HEK293 (cell line): ENCODE measurements at regions not wholly inside any gene's neighbourhood (a gene's known extent, or its start where the extent isn't known, plus 50 kb on each side); places are given as distances from the start of the nearest gene placed in this dataset.

ENCODE experiments used
- BCL11A ChIP-seq: fragments of 450-650 bp; formaldehyde crosslinking; IDR thresholded peaks from 2 replicates; pipeline ENCODE4 v1.5.1; 2016; ENCODE audit warnings: low read depth, missing biosample characterization, missing genetic modification characterization
- PRDM10 ChIP-seq: fragments of 450-650 bp; formaldehyde crosslinking; IDR thresholded peaks from 2 replicates; pipeline ENCODE4 v1.5.1; 2016; ENCODE audit warnings: missing biosample characterization, missing genetic modification characterization
- SETDB1 ChIP-seq: IDR thresholded peaks from one replicate; pipeline ENCODE4 v1.6.1; 2017; ENCODE audit warnings: mild to moderate bottlenecking, low read length, moderate library complexity, mixed read lengths; ENCODE audit not compliant: insufficient read length
- TSHZ1 ChIP-seq: fragments of 450-650 bp; formaldehyde crosslinking; IDR thresholded peaks from 2 replicates; pipeline ENCODE4 v1.5.1; 2016; ENCODE audit warnings: missing biosample characterization, missing genetic modification characterization, borderline replicate concordance
- ZBTB21 ChIP-seq: fragments of 450-650 bp; formaldehyde crosslinking; IDR thresholded peaks from 2 replicates; pipeline ENCODE4 v1.5.1; 2017; ENCODE audit warnings: missing biosample characterization, missing genetic modification characterization
- ZNF175 ChIP-seq: fragments of 450-650 bp; formaldehyde crosslinking; IDR thresholded peaks from 2 replicates; pipeline ENCODE4 v1.5.1; 2016; ENCODE audit warnings: missing biosample characterization, missing genetic modification characterization
- ZNF433 ChIP-seq: fragments of 450-650 bp; formaldehyde crosslinking; IDR thresholded peaks from 2 replicates; pipeline ENCODE4 v1.5.1; 2016; ENCODE audit warnings: missing biosample characterization, missing genetic modification characterization, low read depth
- ZNF473 ChIP-seq: fragments of 450-650 bp; formaldehyde crosslinking; IDR thresholded peaks from 2 replicates; pipeline ENCODE4 v1.5.1; 2017; ENCODE audit warnings: missing biosample characterization, missing genetic modification characterization
- ZNF76 ChIP-seq: fragments of 450-650 bp; formaldehyde crosslinking; IDR thresholded peaks from 2 replicates; pipeline ENCODE4; 2016; ENCODE audit warnings: low read depth, missing biosample characterization, missing genetic modification characterization, borderline replicate concordance
- TF ChIP-seq, protein P1 (sequence below): fragments of 450-650 bp; formaldehyde crosslinking; optimal IDR thresholded peaks from 2 replicates; pipeline ENCODE3; 2016; ENCODE audit warnings: missing biosample characterization, mild to moderate bottlenecking, missing genetic modification characterization
- TF ChIP-seq, protein P2 (sequence below): fragments of 450-650 bp; formaldehyde crosslinking; IDR thresholded peaks from 2 replicates; pipeline ENCODE4 v1.5.1; 2016; ENCODE audit warnings: missing biosample characterization, missing genetic modification characterization
- TF ChIP-seq, protein P3 (sequence below): fragments of 450-650 bp; formaldehyde crosslinking; IDR thresholded peaks from 2 replicates; pipeline ENCODE4 v1.5.1; 2016; ENCODE audit warnings: missing biosample characterization, missing genetic modification characterization
- TF ChIP-seq, protein P4 (sequence below): IDR thresholded peaks from 2 replicates; pipeline ENCODE4 v1.6.1; 2011; ENCODE audit warnings: mild to moderate bottlenecking, low read depth, low read length, borderline replicate concordance
- TF ChIP-seq, protein P5 (sequence below): fragments of 450-650 bp; formaldehyde crosslinking; IDR thresholded peaks from 2 replicates; pipeline ENCODE4 v1.5.1; 2016; ENCODE audit warnings: missing biosample characterization, missing genetic modification characterization

- TF ChIP-seq ZNF76 = no peak
- no peak for TF ChIP-seq ZNF473 (tag by site-specific recombination)
- no peak for TF ChIP-seq PRDM10 (tag by site-specific recombination)
- TF ChIP-seq ZNF175 (tag by site-specific recombination) = no peak
- TF ChIP-seq, protein P1, sequence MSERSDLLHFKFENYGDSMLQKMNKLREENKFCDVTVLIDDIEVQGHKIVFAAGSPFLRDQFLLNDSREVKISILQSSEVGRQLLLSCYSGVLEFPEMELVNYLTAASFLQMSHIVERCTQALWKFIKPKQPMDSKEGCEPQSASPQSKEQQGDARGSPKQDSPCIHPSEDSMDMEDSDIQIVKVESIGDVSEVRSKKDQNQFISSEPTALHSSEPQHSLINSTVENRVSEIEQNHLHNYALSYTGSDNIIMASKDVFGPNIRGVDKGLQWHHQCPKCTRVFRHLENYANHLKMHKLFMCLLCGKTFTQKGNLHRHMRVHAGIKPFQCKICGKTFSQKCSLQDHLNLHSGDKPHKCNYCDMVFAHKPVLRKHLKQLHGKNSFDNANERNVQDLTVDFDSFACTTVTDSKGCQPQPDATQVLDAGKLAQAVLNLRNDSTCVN (tag by site-specific recombination) = no peak
- TF ChIP-seq, protein P2, sequence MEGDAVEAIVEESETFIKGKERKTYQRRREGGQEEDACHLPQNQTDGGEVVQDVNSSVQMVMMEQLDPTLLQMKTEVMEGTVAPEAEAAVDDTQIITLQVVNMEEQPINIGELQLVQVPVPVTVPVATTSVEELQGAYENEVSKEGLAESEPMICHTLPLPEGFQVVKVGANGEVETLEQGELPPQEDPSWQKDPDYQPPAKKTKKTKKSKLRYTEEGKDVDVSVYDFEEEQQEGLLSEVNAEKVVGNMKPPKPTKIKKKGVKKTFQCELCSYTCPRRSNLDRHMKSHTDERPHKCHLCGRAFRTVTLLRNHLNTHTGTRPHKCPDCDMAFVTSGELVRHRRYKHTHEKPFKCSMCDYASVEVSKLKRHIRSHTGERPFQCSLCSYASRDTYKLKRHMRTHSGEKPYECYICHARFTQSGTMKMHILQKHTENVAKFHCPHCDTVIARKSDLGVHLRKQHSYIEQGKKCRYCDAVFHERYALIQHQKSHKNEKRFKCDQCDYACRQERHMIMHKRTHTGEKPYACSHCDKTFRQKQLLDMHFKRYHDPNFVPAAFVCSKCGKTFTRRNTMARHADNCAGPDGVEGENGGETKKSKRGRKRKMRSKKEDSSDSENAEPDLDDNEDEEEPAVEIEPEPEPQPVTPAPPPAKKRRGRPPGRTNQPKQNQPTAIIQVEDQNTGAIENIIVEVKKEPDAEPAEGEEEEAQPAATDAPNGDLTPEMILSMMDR = no peak
- TF ChIP-seq SETDB1 = no peak
- no peak for TF ChIP-seq BCL11A (tag by site-specific recombination)
- no peak for TF ChIP-seq ZBTB21 (tag by site-specific recombination)
- TF ChIP-seq, protein P3, sequence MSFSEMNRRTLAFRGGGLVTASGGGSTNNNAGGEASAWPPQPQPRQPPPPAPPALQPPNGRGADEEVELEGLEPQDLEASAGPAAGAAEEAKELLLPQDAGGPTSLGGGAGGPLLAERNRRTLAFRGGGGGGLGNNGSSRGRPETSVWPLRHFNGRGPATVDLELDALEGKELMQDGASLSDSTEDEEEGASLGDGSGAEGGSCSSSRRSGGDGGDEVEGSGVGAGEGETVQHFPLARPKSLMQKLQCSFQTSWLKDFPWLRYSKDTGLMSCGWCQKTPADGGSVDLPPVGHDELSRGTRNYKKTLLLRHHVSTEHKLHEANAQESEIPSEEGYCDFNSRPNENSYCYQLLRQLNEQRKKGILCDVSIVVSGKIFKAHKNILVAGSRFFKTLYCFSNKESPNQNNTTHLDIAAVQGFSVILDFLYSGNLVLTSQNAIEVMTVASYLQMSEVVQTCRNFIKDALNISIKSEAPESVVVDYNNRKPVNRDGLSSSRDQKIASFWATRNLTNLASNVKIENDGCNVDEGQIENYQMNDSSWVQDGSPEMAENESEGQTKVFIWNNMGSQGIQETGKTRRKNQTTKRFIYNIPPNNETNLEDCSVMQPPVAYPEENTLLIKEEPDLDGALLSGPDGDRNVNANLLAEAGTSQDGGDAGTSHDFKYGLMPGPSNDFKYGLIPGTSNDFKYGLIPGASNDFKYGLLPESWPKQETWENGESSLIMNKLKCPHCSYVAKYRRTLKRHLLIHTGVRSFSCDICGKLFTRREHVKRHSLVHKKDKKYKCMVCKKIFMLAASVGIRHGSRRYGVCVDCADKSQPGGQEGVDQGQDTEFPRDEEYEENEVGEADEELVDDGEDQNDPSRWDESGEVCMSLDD (tag by site-specific recombination) = no peak
- TF ChIP-seq, protein P4, sequence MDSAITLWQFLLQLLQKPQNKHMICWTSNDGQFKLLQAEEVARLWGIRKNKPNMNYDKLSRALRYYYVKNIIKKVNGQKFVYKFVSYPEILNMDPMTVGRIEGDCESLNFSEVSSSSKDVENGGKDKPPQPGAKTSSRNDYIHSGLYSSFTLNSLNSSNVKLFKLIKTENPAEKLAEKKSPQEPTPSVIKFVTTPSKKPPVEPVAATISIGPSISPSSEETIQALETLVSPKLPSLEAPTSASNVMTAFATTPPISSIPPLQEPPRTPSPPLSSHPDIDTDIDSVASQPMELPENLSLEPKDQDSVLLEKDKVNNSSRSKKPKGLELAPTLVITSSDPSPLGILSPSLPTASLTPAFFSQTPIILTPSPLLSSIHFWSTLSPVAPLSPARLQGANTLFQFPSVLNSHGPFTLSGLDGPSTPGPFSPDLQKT = no peak
- TF ChIP-seq, protein P5, sequence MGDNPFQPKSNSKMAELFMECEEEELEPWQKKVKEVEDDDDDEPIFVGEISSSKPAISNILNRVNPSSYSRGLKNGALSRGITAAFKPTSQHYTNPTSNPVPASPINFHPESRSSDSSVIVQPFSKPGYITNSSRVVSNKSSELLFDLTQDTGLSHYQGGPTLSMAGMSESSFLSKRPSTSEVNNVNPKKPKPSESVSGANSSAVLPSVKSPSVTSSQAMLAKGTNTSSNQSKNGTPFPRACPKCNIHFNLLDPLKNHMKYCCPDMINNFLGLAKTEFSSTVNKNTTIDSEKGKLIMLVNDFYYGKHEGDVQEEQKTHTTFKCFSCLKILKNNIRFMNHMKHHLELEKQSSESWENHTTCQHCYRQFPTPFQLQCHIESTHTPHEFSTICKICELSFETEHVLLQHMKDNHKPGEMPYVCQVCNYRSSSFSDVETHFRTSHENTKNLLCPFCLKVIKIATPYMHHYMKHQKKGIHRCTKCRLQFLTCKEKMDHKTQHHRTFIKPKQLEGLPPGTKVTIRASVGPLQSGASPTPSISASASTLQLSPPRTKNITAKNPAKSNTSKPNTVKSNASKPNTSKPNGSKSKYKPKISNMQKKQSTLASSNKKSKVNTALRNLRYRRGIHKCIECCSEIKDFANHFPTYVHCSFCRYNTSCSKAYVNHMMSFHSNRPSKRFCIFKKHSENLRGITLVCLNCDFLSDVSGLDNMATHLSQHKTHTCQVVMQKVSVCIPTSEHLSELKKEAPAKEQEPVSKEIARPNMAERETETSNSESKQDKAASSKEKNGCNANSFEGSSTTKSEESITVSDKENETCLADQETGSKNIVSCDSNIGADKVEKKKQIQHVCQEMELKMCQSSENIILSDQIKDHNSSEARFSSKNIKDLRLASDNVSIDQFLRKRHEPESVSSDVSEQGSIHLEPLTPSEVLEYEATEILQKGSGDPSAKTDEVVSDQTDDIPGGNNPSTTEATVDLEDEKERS = no peak
- no peak for TF ChIP-seq ZNF433 (tag by site-specific recombination)
- TF ChIP-seq TSHZ1 = no peak
These were observed 674.8 kb upstream of the CITED2 start for GRCh38 chr6:140049251-140049650.
